ENCODE measurements at regions not wholly inside any gene's neighbourhood (a gene's known extent, or its start where the extent isn't known, plus 50 kb on each side); places are given as distances from the start of the nearest gene placed in this dataset.

- Histone ChIP-seq H3K27me3 (ENCODE audit: insufficient read depth, low read depth, low read length) (no peaks in the 10 kb centered on the region), H3K9me2 (ENCODE audit: insufficient read depth, low read length) (no peaks in the 10 kb centered on the region), H4K20me1 (ENCODE audit: insufficient read depth) (no peaks in the 10 kb centered on the region), H3K4me3 (ENCODE audit: low read length) (no peak overlapping the region), H3K79me2 (replicated peaks; ENCODE audit: insufficient read depth, low read length) (no peaks in the 10 kb centered on the region), H3K36me3 (ENCODE audit: insufficient read depth, low read length) (no peaks in the 10 kb centered on the region), H3K9ac (ENCODE audit: low read length) (no peak overlapping the region), H3F3A (ENCODE audit: insufficient read depth, low read length, poor library complexity, severe bottlenecking) (no peaks in the 10 kb centered on the region), H3K9me3 (ENCODE audit: low read length) (no peaks in the 10 kb centered on the region), H3K27ac (ENCODE audit: low read length) (no peak overlapping the region), H3K4me2 (ENCODE audit: low read length) (no peak overlapping the region), H2AFZ (ENCODE audit: low read depth, low read length) (no peak overlapping the region)
- TF ChIP-seq, protein P1, sequence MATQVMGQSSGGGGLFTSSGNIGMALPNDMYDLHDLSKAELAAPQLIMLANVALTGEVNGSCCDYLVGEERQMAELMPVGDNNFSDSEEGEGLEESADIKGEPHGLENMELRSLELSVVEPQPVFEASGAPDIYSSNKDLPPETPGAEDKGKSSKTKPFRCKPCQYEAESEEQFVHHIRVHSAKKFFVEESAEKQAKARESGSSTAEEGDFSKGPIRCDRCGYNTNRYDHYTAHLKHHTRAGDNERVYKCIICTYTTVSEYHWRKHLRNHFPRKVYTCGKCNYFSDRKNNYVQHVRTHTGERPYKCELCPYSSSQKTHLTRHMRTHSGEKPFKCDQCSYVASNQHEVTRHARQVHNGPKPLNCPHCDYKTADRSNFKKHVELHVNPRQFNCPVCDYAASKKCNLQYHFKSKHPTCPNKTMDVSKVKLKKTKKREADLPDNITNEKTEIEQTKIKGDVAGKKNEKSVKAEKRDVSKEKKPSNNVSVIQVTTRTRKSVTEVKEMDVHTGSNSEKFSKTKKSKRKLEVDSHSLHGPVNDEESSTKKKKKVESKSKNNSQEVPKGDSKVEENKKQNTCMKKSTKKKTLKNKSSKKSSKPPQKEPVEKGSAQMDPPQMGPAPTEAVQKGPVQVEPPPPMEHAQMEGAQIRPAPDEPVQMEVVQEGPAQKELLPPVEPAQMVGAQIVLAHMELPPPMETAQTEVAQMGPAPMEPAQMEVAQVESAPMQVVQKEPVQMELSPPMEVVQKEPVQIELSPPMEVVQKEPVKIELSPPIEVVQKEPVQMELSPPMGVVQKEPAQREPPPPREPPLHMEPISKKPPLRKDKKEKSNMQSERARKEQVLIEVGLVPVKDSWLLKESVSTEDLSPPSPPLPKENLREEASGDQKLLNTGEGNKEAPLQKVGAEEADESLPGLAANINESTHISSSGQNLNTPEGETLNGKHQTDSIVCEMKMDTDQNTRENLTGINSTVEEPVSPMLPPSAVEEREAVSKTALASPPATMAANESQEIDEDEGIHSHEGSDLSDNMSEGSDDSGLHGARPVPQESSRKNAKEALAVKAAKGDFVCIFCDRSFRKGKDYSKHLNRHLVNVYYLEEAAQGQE (IDR thresholded peaks at IDR 0.05; ENCODE audit: borderline replicate concordance): no peak
These were observed 119.1 kb upstream of the JCAD start for GRCh38 chr10:30178356-30178964.

DNA sequence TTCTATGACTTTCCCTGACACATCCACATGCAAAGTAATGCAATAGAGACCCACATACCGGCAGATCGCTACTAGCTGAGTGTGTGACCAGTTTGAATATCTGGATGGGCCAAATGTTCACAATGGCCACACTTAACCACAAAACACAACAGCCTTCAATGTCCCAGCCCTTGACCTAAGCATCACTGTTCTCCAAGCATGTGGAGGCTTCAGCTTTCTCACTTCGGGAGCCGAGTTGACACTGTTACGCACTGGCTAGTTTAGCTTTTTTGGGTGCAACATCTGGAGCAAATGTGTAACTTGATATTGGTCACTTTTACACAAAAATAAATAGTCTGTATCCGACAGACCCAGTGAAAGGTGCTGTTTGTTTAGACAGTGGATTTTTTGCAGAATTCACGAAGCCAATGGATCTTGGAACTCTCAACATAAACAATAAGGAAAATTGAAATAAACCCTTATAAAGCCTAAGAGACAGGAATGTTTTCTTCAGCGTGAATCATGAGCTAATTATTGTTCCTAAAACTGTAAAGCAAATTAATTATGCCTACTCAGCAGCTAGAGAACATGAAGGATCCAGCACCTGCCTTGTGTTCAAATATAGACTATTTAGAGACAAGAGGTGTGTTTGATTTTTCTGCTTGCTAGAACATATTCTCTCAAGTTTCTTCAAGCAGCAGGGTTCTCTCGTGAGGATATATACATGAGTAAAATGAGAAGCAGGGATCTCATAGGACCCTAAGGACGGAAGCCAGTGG lies 117.6 kb upstream of the JCAD start:
- no peak overlapping the region for H3K4me3 ChIP-seq (ENCODE audit: low read length)
- H3K4me2 ChIP-seq (ENCODE audit: low read length): no peak overlapping the region
- no peak overlapping the region for H3K9ac ChIP-seq (ENCODE audit: low read length)
- H3K9me2 ChIP-seq (ENCODE audit: insufficient read depth, low read length): no peaks in the 10 kb centered on the region
- no peak for TF ChIP-seq EZH2 (IDR thresholded peaks at IDR 0.05; ENCODE audit: borderline replicate concordance, insufficient read depth, low read length, poor library complexity, severe bottlenecking)
- TF ChIP-seq POLR2AphosphoS5 (IDR thresholded peaks at IDR 0.05): no peak
- no peak for TF ChIP-seq TAF1 (IDR thresholded peaks at IDR 0.05; ENCODE audit: low read depth)
- TF ChIP-seq RAD21 (conservative IDR thresholded peaks at IDR 0.05): no peak
- TF ChIP-seq SMC3 (conservative IDR thresholded peaks at IDR 0.05; ENCODE audit: poor library complexity): no peak
- no peak for TF ChIP-seq MXI1 (conservative IDR thresholded peaks at IDR 0.05; ENCODE audit: poor library complexity, severe bottlenecking)
- TF ChIP-seq, protein P1 (IDR thresholded peaks at IDR 0.05; ENCODE audit: borderline replicate concordance): no peak
- TF ChIP-seq CTCF (IDR thresholded peaks at IDR 0.05; ENCODE audit: poor library complexity, severe bottlenecking): no peak
- TF ChIP-seq EP300 (conservative IDR thresholded peaks at IDR 0.05; ENCODE audit: poor library complexity, severe bottlenecking): no peak
- H3K9me3 ChIP-seq (ENCODE audit: low read length): no peaks in the 10 kb centered on the region
- no peaks in the 10 kb centered on the region for H3F3A ChIP-seq (ENCODE audit: insufficient read depth, low read length, poor library complexity, severe bottlenecking)
- no peaks in the 10 kb centered on the region for H3K36me3 ChIP-seq (ENCODE audit: insufficient read depth, low read length)
- H3K79me2 ChIP-seq (replicated peaks; ENCODE audit: insufficient read depth, low read length): no peaks in the 10 kb centered on the region
- no peaks in the 10 kb centered on the region for H4K20me1 ChIP-seq (ENCODE audit: insufficient read depth)
- H3K27ac ChIP-seq (ENCODE audit: low read length): no peak overlapping the region
- H2AFZ ChIP-seq (ENCODE audit: low read depth, low read length): no peak overlapping the region
- H3K27me3 ChIP-seq (ENCODE audit: insufficient read depth, low read depth, low read length): no peaks in the 10 kb centered on the region
